Subcutaneous abdominal adipose tissue (tissue), 5 donors: ENCODE measurements at regions not wholly inside any gene's neighbourhood (a gene's known extent, or its start where the extent isn't known, plus 50 kb on each side); places are given as distances from the start of the nearest gene placed in this dataset.

Experiments used
- H3K27ac ChIP-seq: one replicate; pipeline ENCODE4 v1.7.0; 2013; ENCODE audit warnings: low read depth, mild to moderate bottlenecking, inconsistent platforms, low read length, moderate library complexity
- H3K27me3 ChIP-seq, 5 donors: one replicate each; pipeline ENCODE4 v1.7.0; 2013; ENCODE audit warnings: low read length in 5 of 5, inconsistent platforms in 1 of 5; ENCODE audit not compliant: control insufficient read depth in 5 of 5, insufficient read depth in 4 of 5
- H3K36me3 ChIP-seq, 5 donors: one replicate each; pipeline ENCODE4 v1.7.0; 2013; ENCODE audit warnings: low read length in 5 of 5; ENCODE audit not compliant: control insufficient read depth in 5 of 5, insufficient read depth in 5 of 5
- H3K4me1 ChIP-seq, 5 donors: one replicate each; pipeline ENCODE4 v1.7.0; 2013; ENCODE audit warnings: low read length in 5 of 5, mild to moderate bottlenecking in 3 of 5, moderate library complexity in 1 of 5; ENCODE audit not compliant: control insufficient read depth in 5 of 5, insufficient read depth in 5 of 5
- H3K4me3 ChIP-seq, 5 donors: one replicate each; pipeline ENCODE4 v1.7.0; 2013; ENCODE audit warnings: low read length in 5 of 5, low read depth in 1 of 5
- H3K9ac ChIP-seq, 5 donors: one replicate each; pipeline ENCODE4 v1.7.0; 2013; ENCODE audit warnings: low read length in 5 of 5, mild to moderate bottlenecking in 4 of 5, moderate library complexity in 3 of 5
- H3K9me3 ChIP-seq, 5 donors: one replicate each; pipeline ENCODE4 v1.7.0; 2013; ENCODE audit warnings: low read length in 5 of 5; ENCODE audit not compliant: control insufficient read depth in 5 of 5
- donor health status: healthy.
- donor health status: healthy.
- donor health status: healthy.
- donor health status: healthy.
- donor health status: healthy.

GRCh38 chr1:177779166-177779965 lies 190.5 kb downstream of the SEC16B start:
- Histone ChIP-seq H3K4me1 (peaks cover 0 to 6% (median 0%) of the 10 kb centered on the region in 5 donors), H3K27me3 (no peaks in the 10 kb centered on the region), H3K27ac (no peak overlapping the region), H3K4me3 (no peak overlapping the region), H3K36me3 (no peaks in the 10 kb centered on the region), H3K9ac (no peak overlapping the region), H3K9me3 (peaks cover 0 to 5% (median 0%) of the 10 kb centered on the region in 5 donors)

GRCh38 chr1:177775924-177776323 lies 193.9 kb downstream of the SEC16B start:
- Histone ChIP-seq H3K4me1 (peaks cover 0 to 6% (median 0%) of the 10 kb centered on the region in 5 donors), H3K27me3 (no peaks in the 10 kb centered on the region), H3K9ac (no peak overlapping the region), H3K9me3 (peaks cover 0 to 18% (median 16%) of the 10 kb centered on the region in 5 donors), H3K4me3 (no peak overlapping the region), H3K27ac (no peak overlapping the region), H3K36me3 (no peaks in the 10 kb centered on the region)

- Histone ChIP-seq H3K9ac (no peak overlapping the region), H3K4me1 (no peaks in the 10 kb centered on the region), H3K27me3 (no peaks in the 10 kb centered on the region), H3K9me3 (peaks cover 0 to 18% (median 16%) of the 10 kb centered on the region in 5 donors), H3K4me3 (no peak overlapping the region), H3K27ac (no peak overlapping the region), H3K36me3 (no peaks in the 10 kb centered on the region)
Measured at GRCh38 chr1:177772386-177772960, 197.4 kb downstream of the SEC16B start.

- Histone ChIP-seq H3K4me1 (no peaks in the 10 kb centered on the region), H3K9me3 (peaks cover 0 to 18% (median 16%) of the 10 kb centered on the region in 5 donors), H3K27me3 (no peaks in the 10 kb centered on the region), H3K36me3 (no peaks in the 10 kb centered on the region), H3K9ac (no peak overlapping the region), H3K27ac (no peak overlapping the region), H3K4me3 (no peak overlapping the region)
Measured at GRCh38 chr1:177771688-177772087, 198.2 kb downstream of the SEC16B start.

GRCh38 chr1:177770096-177770495 lies 199.8 kb downstream of the SEC16B start:
- Histone ChIP-seq H3K4me3 (no peak overlapping the region), H3K36me3 (no peaks in the 10 kb centered on the region), H3K27me3 (no peaks in the 10 kb centered on the region), H3K27ac (no peak overlapping the region), H3K4me1 (no peaks in the 10 kb centered on the region), H3K9me3 (peaks cover 0 to 18% (median 16%) of the 10 kb centered on the region in 5 donors), H3K9ac (no peak overlapping the region)

GRCh38 chr1:177755851-177756560 lies 213.9 kb downstream of the SEC16B start:
- H3K27me3 ChIP-seq = no peaks in the 10 kb centered on the region
- no peak overlapping the region for H3K9ac ChIP-seq
- H3K4me1 ChIP-seq = peaks cover 0 to 12% (median 0%) of the 10 kb centered on the region in 5 donors
- peaks cover 0 to 2% (median 0%) of the 10 kb centered on the region in 5 donors for H3K9me3 ChIP-seq
- H3K36me3 ChIP-seq = no peaks in the 10 kb centered on the region
- H3K4me3 ChIP-seq = no peak overlapping the region
- no peak overlapping the region for H3K27ac ChIP-seq

- Histone ChIP-seq H3K27ac (no peak overlapping the region), H3K9me3 (peaks cover 0 to 2% (median 0%) of the 10 kb centered on the region in 5 donors), H3K4me3 (no peak overlapping the region), H3K27me3 (no peaks in the 10 kb centered on the region), H3K36me3 (no peaks in the 10 kb centered on the region), H3K9ac (no peak overlapping the region), H3K4me1 (peaks cover 0 to 12% (median 0%) of the 10 kb centered on the region in 5 donors)
Measured at GRCh38 chr1:177754603-177755002, 215.3 kb downstream of the SEC16B start.

GRCh38 chr1:177753655-177754054 lies 216.2 kb downstream of the SEC16B start:
- Histone ChIP-seq H3K4me1 (peaks cover 0 to 12% (median 0%) of the 10 kb centered on the region in 5 donors), H3K27ac (no peak overlapping the region), H3K9me3 (no peaks in the 10 kb centered on the region), H3K9ac (no peak overlapping the region), H3K4me3 (no peak overlapping the region), H3K27me3 (no peaks in the 10 kb centered on the region), H3K36me3 (no peaks in the 10 kb centered on the region)

- Histone ChIP-seq H3K9me3 (no peaks in the 10 kb centered on the region), H3K9ac (no peak overlapping the region), H3K4me1 (no peaks in the 10 kb centered on the region), H3K4me3 (no peak overlapping the region), H3K27ac (no peak overlapping the region), H3K36me3 (no peaks in the 10 kb centered on the region), H3K27me3 (no peaks in the 10 kb centered on the region)
Measured at GRCh38 chr1:177748080-177748801, 221.6 kb downstream of the SEC16B start.
